ENCODE measurements at regions not wholly inside any gene's neighbourhood (a gene's known extent, or its start where the extent isn't known, plus 50 kb on each side); places are given as distances from the start of the nearest gene placed in this dataset.

DNA sequence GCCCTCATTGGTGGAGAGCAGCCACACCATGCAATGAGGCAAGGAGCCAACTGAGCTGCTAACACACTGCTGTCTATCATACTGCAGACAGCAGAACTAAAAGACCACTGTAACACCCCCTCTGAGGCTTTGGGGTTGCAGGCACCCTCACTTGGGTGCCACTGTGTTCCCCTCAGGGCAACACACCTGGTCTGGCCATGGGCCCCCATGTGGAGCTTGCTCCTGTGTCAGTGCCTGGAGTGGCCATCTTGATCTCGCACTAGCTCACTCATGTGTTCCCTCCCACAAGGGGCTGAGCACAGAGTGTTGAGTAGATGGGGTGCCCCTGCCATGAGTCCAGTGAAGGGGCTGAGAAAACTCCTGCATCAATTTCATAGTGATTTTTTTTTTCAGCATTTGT is 532.4 kb upstream of the FTMT start:
- CTCF ChIA-PET = no interaction called here
- Histone ChIP-seq H3K4me3 (ENCODE audit: low read depth, low read length) (no peak overlapping the region), H3K36me3 (ENCODE audit: control insufficient read depth, insufficient read depth, low read length) (no peaks in the 10 kb centered on the region), H3K27me3 (ENCODE audit: control insufficient read depth, insufficient read depth, low read length) (no peaks in the 10 kb centered on the region)
- TF ChIP-seq, protein P1, sequence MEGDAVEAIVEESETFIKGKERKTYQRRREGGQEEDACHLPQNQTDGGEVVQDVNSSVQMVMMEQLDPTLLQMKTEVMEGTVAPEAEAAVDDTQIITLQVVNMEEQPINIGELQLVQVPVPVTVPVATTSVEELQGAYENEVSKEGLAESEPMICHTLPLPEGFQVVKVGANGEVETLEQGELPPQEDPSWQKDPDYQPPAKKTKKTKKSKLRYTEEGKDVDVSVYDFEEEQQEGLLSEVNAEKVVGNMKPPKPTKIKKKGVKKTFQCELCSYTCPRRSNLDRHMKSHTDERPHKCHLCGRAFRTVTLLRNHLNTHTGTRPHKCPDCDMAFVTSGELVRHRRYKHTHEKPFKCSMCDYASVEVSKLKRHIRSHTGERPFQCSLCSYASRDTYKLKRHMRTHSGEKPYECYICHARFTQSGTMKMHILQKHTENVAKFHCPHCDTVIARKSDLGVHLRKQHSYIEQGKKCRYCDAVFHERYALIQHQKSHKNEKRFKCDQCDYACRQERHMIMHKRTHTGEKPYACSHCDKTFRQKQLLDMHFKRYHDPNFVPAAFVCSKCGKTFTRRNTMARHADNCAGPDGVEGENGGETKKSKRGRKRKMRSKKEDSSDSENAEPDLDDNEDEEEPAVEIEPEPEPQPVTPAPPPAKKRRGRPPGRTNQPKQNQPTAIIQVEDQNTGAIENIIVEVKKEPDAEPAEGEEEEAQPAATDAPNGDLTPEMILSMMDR (IDR thresholded peaks at IDR 0.05; ENCODE audit: insufficient read depth, low read depth, low read length) = no peak
- no peak for DNase-seq (ENCODE audit: low read depth)
- POLR2A ChIA-PET = no interaction called here

DNA sequence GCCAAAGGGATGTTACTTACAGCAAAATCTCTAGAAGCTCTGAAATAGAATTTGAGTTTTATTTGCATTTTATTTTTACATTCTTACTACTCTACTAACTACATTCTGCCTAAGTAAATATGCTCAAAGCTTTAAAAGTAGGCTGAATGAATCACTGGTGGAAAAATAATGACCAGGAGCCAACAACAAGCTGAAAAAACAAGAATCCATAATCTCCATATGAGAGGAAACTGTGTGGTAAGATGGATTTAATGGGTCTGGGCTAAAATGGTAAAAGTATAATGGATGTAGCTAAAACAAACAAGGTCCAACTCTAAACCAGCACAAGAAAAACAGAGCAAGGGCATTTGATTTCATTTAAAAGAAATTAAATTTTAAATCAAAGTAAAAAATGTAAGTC is 525.8 kb upstream of the FTMT start:
- TF ChIP-seq, protein P1 (IDR thresholded peaks at IDR 0.05; ENCODE audit: insufficient read depth, low read depth, low read length) = no peak
- CTCF ChIA-PET = no interaction called here
- Histone ChIP-seq H3K36me3 (ENCODE audit: control insufficient read depth, insufficient read depth, low read length) (no peaks in the 10 kb centered on the region), H3K27me3 (ENCODE audit: control insufficient read depth, insufficient read depth, low read length) (no peaks in the 10 kb centered on the region), H3K4me3 (ENCODE audit: low read depth, low read length) (no peak overlapping the region)
- POLR2A ChIA-PET = no interaction called here
- no peak for DNase-seq (ENCODE audit: low read depth)

DNA sequence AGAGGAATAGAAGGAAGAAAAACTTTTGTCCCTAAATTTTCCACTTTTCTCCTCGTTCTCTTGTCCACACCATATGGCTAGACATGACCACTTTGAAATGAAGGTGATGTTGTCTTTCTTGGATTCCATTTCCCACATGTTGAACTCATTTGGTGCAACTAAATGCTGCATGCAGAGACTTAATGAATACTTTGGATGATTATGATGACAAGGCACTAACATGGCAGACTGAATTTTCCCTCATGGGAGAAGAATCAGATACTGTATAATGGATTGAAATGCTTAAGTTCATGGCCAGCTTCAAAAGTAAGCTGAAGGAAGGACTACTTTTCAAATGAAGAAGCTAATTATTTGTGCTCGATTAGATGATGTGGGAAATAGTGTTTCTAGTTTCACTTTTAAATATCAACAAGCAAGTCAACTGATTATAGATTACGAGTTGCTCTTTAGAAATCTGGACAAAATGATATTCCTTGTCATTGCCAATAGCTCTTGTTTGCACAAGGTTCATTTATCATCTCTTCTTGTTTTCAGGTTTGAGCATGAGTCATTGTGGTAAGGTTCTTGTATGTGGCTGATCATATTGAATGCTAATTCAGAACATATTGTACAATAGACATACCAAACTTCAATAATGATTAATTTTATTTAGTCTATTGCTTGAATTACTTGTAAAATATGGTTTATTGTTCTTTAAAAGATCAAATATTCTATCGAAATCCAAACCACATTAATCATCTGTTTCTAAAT is 501.3 kb upstream of the FTMT start:
- TF ChIP-seq, protein P1 (IDR thresholded peaks at IDR 0.05; ENCODE audit: insufficient read depth, low read depth, low read length) = no peak
- POLR2A ChIA-PET = no interaction called here
- DNase-seq (ENCODE audit: low read depth) = peak; percentile 4
- Histone ChIP-seq H3K36me3 (ENCODE audit: control insufficient read depth, insufficient read depth, low read length) (no peaks in the 10 kb centered on the region), H3K27me3 (ENCODE audit: control insufficient read depth, insufficient read depth, low read length) (no peaks in the 10 kb centered on the region), H3K4me3 (ENCODE audit: low read depth, low read length) (no peak overlapping the region)
- CTCF ChIA-PET = no interaction called here

DNA sequence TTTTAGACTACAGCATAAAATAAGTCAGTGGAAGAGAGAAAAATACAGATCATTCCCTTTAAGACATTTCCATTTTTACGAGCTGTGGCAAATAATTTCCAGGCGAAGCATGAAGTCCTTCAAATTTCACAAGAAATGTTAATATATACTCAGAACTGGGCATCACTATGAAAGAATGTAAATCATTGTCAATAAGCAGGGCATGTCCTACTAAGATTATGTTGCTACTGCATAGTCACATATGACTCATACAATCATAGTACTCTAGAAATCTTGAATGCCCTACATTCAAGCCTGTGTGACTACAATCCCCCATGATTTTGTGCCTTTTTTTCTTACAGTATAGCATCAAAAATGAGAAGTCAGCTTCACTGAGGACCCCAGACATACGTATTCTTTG is 485.2 kb upstream of the FTMT start:
- no peak overlapping the region for H3K4me3 ChIP-seq (ENCODE audit: low read depth, low read length)
- H3K36me3 ChIP-seq (ENCODE audit: control insufficient read depth, insufficient read depth, low read length) = no peaks in the 10 kb centered on the region
- ChIA-PET POLR2A (no interaction called here), CTCF (no interaction called here)
- peak; percentile 4 for DNase-seq (ENCODE audit: low read depth)
- H3K27me3 ChIP-seq (ENCODE audit: control insufficient read depth, insufficient read depth, low read length) = no peaks in the 10 kb centered on the region
- TF ChIP-seq, protein P1 (IDR thresholded peaks at IDR 0.05; ENCODE audit: insufficient read depth, low read depth, low read length) = no peak

DNA sequence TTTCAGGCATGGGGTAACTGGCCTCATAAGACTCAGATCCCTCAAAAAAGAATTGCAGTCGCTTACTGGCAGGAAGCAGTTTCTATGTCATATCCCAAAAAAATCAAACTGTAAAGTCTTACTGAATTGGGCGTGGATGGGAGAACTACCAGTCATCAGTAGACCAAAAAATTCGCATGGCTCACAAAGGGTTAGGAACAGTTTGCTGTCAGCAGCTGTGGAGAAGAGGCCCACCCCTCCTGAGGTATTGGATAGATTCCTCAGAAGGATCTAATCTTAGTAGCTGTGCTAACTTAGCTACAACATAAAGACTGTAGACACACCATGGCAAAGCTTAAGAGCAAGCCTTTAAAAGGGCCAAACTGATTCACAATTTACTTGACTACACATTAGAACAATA is 478.3 kb upstream of the FTMT start:
- Histone ChIP-seq H3K4me3 (ENCODE audit: low read depth, low read length) (no peak overlapping the region), H3K36me3 (ENCODE audit: control insufficient read depth, insufficient read depth, low read length) (no peaks in the 10 kb centered on the region), H3K27me3 (ENCODE audit: control insufficient read depth, insufficient read depth, low read length) (no peaks in the 10 kb centered on the region)
- ChIA-PET POLR2A (no interaction called here), CTCF (no interaction called here)
- DNase-seq (ENCODE audit: low read depth) = no peak
- TF ChIP-seq, protein P1 (IDR thresholded peaks at IDR 0.05; ENCODE audit: insufficient read depth, low read depth, low read length) = no peak
